Stimulated activated CD8-positive, alpha-beta memory T cell treated with anti-CD3 and anti-CD28 coated beads, Interleukin-4, amount 100 ng/mL, for 24 hours (primary cell): ENCODE measurements at regions not wholly inside any gene's neighbourhood (a gene's known extent, or its start where the extent isn't known, plus 50 kb on each side); places are given as distances from the start of the nearest gene placed in this dataset.

Source experiments
- DNase-seq: peaks from one replicate; pipeline ENCODE4 v3.0.0-alpha.2; 2020; ENCODE audit warnings: low read depth

- no peak for DNase-seq
Observed at GRCh38 chr5:67413721-67414120, 217.1 kb upstream of the CD180 start.

- DNase-seq = no peak
Observed at GRCh38 chr5:67409126-67409777, 212.7 kb upstream of the CD180 start.

- DNase-seq = no peak
Observed at GRCh38 chr5:67407979-67408378, 211.4 kb upstream of the CD180 start.

DNA sequence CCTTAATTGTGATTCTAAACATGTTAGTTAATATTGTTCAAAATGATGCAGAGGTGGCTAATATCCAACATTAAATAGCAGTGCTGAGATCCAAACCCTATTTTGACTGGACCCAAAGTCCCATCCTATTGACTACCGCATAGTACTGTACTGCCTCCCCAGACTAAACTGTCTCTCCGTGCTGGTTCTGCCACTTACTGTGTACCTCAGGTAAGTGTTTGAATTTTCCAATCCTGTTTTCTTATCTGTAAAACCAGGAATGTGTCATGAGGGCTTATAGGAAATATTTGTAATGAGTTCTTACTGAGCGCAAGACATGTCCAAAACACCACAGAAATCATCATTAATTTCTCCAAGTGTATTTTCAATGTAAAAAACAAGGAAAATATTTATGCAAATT is 209.2 kb upstream of the CD180 start:
- DNase-seq = no peak

DNA sequence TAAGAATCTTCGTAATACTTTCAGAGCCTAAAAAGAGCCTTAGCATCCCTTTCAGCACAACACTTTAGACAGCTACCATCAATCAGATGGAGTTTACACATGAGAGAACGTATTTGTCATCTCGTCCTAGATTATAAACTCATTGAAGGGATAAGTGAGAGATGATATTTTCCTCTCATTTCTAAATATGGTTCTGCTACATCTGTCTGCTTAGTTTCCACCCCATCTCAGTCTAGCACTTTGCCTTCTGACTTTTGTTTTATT is 208.4 kb upstream of the CD180 start:
- DNase-seq = no peak

GRCh38 chr5:67404256-67405100 is 207.9 kb upstream of the CD180 start:
- DNase-seq = no peak

DNA sequence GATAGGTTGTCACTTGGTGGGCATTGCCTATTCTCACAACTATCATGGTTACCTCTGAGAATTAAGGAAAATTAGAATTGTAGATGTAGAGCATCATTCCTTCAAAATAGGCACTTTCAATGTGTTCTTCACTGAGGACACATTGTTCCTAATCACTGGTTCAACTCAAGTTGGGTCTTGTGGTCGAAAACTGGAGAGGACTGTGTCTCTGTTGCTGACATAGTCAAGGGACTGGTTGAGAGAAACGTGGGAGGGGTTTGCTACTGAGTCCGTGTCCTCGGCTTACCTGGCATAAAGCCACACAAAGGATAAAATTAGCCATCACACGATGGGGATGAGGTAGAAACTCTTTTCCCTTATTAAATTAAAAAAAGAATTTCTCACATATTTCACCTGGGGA is 205.9 kb upstream of the CD180 start:
- DNase-seq = no peak

- no peak for DNase-seq
Observed at GRCh38 chr5:67401172-67401571, 204.6 kb upstream of the CD180 start.

DNA sequence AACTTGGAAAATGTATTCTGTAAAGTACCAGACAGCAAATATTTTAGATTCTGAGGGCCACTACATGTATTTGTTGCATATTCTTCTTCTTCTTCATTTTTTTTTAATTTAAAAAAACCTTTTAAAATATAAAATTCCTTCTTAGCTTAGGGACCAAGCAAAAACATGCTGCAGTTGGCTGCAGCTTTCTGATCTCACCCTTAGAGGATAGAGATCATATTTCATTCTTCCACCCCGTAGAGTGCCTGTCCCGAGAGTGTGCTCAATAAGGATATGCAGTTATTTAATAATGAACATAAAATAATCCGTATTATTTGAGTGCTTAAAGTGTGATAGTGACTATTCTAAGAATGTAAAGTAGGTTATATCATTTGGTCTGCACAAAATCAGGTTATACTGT is 204.2 kb upstream of the CD180 start:
- no peak for DNase-seq

DNA sequence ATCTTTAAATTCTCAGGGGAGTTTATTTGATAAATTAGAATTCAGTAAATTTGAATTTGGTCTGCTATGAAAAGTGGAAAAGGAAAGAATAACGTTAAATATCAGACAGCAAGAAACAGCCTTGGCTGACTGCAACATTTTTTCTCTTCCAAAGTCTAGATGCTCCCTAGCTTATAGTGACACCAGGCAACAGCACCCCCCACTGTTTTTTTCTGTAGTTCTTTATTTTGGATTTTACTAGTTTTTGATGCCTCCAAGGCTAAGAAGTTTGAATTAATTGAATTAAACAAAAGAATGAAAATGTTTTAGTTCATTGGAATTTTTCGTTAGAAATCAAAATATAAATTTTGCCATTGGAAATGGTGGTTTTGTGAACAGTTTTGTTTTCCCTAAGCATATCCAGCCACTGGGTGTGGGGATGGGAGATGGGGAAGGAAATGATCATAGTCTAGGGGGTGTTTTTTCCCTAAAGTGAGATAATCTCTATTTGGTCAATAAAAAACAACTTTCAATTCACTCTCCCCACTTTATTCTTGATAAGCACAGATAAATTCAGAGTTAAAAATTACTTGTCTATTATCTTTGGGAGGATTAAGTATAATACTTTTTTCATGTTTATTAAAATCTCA is 199.3 kb upstream of the CD180 start:
- no peak for DNase-seq

GRCh38 chr5:67393211-67393610 is 196.6 kb upstream of the CD180 start:
- DNase-seq = no peak

GRCh38 chr5:67390935-67391334 is 194.3 kb upstream of the CD180 start:
- DNase-seq = no peak

DNA sequence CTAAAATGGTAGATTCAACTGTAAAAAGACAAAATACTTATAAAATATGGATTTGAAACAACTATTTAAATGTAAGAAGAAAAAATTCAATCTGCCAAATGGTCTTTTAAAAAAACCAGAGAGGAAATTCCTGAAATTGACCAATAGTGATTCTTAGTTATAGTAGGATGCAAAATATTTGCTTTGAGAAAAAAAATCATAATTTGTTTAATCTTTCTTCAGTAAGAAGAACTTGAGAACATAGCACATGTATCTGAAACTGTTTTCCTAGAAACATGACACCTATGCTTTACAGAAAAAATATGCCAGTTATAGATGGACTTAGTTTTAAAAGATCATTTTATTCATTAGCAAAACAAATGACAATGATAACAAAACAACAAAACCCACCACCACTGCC is 186.9 kb upstream of the CD180 start:
- no peak for DNase-seq

GRCh38 chr5:67381236-67381880 is 184.8 kb upstream of the CD180 start:
- no peak for DNase-seq

- DNase-seq = no peak
Observed at GRCh38 chr5:67380431-67380830, 183.8 kb upstream of the CD180 start.

DNA sequence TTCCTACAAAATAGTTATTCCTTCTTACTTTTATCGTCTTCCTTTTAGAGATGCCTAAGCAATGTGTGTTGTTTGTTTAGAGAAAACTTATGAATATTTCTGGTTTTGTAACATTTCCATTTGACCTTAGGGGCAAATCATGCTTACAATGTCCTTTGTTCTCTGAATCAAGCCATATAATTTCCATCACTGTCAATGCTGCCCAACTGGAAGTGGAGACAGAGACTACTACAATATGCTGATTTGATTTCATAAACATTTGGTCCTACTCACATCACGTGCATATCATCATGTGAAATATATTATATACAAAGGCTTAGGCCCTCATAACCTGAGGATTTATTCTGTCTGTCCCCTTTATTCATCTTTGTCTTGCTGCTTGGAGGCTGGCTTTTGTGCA is 183.2 kb upstream of the CD180 start:
- DNase-seq = no peak

GRCh38 chr5:67378256-67378655 is 181.7 kb upstream of the CD180 start:
- no peak for DNase-seq

- DNase-seq = no peak
Observed at GRCh38 chr5:67377631-67378030, 181.0 kb upstream of the CD180 start.

- no peak for DNase-seq
Observed at GRCh38 chr5:67375606-67376005, 179.0 kb upstream of the CD180 start.

- DNase-seq = no peak
Observed at GRCh38 chr5:67374378-67374777, 177.8 kb upstream of the CD180 start.

GRCh38 chr5:67373518-67373917 is 176.9 kb upstream of the CD180 start:
- DNase-seq = no peak

DNA sequence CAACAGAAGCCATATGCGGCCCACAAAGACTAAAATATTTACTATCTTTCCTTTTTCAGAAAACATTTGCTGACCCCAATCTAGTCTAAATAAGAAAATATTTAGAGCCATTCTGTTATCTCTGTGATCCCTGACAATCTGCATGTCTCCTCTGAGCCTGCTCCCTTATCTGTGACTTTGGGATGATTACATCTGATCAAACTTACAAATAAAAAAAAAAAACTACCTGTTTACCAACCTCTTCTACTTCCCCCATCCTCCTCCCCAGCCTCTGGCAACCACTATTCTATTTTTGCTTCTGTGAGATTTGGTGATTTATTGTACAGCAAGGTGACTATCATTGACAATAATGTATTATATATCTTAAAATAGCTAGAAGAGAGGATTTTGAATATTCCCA is 176.3 kb upstream of the CD180 start:
- DNase-seq = no peak

DNA sequence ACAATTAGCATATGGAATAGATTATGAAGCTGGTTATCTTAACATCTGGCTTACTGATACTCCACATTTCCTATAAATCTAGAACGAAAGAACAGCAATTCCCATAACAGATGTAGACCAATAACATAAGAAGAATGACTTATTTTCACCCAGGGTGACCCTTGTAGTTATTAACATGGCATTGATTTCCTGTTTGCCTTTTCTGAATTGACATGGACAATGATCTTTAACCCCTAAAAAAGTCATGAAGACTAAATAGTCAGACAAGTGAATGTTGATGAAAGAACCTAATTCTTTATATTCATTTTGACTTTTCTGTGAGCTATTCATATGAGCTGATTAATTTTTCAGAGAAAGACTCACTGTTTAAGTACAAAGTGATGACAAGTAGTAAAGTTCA is 175.3 kb upstream of the CD180 start:
- no peak for DNase-seq
